NCI-H128 (cell line): ENCODE measurements at regions not wholly inside any gene's neighbourhood (a gene's known extent, or its start where the extent isn't known, plus 50 kb on each side); places are given as distances from the start of the nearest gene placed in this dataset.

Experiments
- DNase-seq: peaks from one replicate; lab custom pipeline; 2025; ENCODE audit not compliant: unreplicated experiment; lab: John Stamatoyannopoulos, UW

DNA sequence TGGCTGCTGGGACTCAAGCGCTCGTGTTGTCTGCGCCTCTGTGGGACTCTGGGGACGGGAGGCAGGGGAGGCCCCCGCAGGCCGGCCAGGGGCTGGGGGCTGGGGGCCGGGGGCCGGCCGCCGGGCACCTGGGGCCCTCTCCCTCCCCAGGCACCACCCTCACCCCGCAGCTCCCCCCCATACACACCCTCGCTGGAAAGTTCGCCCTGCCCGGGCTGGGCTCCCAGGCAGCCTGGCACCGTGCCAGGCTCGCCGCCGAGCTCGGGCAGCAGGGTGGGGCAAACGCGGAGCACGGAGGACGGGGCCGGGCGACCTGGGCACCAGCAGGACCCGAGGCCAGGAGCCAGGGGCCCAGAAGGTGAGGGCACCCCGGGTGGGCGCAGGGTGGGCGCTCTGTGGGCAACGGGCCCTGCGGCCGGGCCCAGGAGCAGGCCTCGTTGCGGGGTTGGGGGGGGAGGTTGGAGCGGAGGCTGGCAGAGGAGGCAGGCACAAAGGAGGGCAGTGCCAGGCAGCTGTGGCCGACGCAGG, 76.7 kb upstream of the WNT7B start:
- DNase-seq: peak; percentile 46

DNA sequence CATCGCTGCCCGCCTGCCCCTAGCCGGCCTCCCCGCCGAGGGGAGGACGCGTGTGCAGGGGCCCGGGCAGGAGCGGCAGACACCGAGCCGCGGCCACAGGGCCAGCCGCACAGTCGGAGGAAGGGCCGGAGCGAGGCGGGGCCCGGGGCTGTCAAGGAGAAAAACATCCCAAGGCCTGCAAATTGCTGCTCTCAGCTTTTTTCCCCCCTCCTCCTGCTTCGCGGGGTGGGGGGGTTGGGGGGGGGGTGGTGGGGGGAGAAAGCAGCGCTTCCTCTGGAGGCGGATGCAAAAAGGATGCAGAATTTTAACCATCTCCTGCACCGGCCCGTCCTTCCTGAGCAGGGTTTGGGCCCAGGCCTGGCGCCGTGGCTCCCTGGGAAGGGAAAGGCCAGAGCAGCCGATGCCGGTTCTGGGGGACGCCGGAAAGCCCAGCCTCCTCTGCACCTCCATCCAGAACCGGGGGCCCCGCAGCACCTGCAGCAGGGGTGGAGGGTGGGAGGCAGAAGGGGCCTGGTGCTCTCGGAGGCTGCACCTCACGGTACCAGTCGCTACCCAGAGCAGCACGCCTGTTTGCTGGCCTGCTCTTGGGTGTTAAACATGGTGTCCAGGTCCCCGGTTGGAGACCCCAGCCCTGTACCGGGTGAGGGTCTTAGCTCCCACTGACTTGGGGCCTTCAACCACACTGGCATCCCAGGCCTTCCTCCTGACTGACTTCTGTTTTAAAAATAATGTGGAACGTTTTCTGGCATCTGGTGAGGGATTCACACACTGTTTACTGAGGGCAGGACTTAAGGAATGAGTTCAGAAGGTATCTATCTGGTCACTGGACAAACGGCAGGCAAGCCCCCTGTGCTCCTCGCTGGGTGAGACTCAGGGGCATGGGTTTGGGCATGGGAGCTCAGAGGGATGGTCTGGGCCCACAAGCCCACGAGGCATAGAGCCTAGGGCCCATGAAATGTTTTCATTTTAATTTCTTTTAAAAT, 77.4 kb upstream of the WNT7B start:
- DNase-seq: no peak

DNA sequence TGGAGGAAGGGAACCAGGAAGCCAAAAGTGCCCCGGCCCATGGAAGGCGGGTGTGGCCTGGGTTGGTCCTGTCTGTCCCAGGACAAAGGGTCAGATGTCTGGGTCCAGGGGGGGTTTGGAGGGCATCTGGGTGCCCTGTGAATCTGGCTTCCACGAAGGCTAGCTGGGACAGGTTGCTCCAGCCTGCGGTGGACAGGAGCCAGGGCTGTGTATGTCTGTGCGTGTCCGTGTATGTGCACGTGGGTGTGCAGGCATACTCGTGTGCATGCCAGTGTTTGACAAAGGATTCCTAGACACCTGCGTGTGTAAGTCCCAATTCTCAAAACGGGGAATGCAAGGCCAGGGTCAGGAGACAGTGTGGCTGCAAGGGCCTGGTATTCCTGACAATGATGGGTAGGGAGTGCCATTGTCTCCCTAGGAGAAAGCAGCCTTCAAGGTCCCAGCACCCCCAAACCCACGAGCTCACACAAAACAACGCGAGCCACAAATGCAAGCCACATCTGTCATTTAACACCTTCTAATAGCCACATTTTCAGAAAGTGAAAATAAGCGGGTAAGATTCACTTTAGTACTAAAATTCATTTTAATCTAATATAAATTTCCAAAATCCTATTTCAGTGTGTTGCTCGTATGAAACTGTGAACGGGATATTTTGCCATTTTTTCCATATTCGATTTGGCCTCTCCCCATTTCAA, 78.4 kb upstream of the WNT7B start:
- no peak for DNase-seq

DNA sequence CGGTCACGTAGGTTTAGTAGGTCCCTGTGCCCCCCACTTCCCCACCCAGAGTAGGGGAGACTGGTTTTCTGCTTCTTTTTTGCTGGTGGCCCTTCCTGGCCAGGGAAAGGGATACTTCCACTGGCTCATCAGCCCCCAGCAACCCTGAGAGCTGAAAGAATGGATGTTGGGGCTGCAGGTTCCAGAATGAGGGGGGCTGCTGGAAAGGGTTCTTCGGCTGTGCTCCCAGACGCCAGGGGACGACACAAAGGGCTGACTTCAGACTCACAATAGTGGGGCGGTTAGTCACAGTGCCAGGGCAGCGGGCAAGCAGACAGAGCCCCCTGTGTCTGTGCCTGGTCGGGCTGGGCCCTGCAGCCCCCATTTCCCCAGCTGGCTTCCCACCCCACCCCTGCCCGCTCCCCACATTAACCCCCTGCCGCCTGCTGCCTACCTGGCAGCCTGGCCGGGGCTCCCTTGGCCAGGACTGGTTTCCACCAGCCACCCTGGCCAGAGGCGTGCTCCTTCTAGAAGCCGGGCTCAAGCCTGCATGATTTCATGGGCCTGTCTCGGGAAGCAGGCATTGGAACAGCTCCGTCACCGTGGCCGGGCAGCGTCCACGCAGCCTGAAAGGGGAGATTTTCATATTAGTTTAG, 79.1 kb upstream of the WNT7B start:
- no peak for DNase-seq

DNA sequence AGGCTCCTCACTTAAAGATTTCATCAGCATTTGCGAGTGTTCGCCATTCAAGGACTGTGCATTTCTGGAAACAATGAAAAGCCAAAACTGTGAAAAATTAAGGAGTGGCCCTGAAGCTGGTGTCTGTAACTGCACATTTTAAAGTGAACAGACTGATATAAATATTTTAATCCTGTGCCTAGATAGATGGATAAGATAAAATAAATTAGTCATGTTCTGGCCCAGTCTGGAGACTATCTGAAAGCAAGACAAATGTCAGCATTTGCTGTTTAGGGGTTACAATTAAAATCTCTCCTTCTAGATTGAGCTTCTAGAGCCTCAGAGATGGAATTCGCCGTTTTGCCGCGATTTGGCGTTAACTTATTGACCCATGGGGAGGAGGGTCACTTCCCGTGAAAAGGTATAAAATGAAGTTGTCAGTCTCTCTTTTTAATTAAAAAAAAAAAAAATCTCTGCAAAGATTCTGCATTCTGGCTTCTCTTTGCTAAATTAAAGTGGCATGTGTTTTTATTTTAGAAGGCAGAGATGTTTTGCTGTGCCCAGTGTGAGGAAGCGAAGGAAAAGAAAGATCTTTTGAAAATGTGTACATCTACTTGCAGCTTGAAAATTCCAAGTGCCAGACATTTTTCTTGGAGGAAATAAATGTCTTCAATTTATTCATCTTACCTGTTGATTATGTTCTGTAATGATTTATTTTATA, 79.7 kb upstream of the WNT7B start:
- no peak for DNase-seq

DNA sequence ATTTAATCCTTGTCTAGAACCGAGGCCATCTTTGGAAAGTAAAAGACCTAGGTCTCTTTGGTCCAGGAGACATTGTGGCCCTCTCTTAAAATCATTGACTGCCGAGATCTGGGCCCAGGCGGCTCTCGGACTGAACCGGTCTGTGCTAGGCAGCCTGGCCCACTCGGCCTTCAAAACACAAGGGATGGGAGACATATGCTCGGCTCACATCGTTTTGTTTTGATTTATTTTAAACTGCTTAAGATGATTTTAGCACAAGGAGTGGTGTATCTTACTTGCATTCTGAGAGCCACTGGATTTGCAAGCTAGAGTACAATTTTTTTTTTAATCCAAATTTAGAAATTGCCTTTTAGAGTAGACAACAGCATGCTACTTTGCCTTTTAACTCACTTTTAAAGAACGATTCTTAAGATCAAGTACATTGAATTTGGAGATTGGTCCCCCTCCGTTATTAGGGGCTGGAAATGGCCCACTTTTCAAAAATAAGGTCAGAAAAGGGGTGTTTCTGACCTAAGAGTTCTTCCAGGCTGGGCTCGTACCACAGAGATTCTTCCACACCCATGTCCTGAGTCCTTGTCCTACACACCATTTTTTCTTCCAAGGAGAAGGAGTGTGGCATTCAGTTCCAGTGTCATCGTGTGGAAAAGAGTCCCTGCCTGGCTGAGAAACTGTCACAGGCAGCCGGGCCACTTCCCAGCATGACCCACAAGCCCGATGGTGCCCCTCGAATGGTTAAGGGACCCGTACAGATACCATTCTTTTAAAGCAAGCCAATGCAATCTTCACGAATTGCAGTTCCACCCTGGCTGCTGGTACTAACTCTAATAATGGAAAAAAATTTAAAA, 80.5 kb upstream of the WNT7B start:
- no peak for DNase-seq

DNA sequence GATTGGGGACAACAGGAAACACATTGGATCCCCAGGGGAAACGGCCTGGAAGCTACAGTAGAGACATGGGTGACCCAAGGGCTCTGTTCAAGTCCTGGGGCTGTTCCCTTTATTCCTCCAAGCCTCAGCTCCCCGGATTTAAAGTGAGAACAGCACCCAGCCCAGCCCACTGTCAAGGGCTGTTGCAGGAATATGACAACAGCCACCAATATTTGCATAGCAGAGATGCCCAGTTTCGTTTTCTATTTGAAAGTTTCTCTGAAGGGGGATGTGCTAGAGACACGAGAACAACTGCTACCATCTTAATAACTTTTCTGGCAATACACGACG, 81.1 kb upstream of the WNT7B start:
- peak; percentile 49 for DNase-seq

DNA sequence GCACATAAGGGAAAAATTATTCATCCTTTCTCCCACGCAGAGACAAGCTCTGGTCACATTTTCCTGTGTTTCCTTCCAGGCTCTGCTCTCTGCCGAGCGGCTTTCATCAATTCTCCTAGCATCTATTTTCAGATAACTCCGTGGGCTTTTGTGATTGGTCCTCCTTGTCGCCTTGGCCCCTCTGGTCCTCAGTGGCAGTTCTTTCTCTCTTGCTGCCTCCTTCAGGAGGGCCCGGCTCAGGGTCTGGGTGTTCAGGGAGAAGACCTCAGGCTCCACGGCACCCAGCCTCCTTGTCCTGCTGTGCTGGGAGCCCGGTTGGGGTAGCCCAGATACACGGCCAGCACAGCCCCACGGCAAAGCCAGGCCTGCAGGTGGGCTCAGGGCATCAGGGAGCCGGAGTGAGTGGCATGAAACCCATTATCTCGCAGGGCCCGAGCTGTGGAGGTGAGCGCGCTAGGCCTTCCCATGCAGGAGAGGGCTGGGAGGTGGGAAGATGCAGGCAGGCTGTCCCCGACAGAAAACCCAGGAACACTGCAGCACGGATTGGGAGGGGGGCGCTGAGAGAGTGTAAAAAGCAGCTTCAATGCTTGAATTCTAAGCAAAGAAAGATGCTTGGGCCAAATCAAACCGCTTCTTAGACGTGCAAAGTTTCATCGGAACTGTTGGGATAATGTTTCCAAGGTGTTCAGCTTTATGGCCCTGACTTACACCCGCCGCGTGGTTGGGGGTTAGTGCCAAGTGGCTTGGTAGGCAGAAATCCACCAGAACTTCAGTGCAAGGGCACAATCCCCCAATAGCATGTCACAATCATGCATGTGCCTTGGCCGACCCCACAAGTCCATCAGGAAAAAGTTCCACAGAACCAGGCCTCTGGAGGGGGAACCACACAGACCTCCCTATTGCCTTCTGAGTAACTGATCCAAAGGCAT, 81.9 kb upstream of the WNT7B start:
- no peak for DNase-seq

DNA sequence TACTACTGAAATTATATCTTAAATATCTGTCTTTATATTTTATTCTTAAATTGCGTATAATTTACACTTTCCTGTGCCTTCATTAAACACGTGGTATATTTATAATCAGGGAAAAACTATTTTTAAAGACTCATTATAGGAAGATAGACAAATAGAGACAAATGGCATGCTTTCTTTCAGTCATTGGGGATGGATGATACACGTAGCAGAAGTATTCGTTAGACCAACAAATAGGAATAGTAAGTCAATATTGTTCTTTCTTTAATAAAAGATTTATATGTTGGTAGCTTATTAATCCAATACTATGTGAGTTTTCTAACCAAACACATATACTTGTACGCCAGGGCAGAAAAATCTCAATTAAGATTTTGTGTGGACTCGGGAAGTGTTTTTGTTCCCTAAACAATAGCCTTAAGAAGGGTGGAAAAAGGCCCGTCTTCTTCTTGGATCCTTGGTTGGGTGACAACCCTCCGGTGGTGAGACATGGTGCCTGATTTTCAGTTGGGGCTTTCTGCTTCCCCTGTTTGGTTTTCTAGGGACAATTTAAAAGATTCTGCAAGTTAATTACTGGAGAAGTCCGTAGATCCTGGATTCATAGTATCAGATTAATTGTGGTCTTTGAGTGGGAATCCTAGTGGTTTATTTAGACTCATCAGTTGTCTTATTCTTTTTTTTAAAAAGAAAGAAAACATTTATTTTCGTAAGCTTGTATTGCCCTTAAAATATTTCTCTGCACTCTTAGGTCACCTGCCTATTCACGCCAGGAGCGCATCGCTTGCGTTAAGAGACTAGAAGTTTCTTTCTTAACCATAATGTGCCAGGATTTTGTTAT, 83.5 kb upstream of the WNT7B start:
- DNase-seq: no peak

DNA sequence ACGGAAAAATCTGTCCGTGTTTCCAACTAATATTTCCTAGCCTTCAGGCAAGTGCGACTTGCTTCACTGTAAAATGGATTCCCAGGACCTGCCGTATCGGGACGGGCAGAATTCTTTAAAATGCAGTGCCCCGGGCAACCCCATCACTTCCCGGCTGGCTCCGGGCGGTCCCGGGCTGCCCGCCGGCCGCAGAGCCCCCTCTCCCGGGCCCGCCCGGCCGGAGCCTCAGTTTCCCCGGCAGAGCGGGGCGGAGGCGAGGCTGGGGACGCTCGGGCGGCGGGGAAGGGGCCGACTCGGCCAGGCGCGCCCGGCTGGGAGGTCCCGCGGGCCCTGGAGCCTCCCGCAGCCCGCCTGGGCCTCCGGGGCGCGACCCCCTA, 84.2 kb upstream of the WNT7B start:
- no peak for DNase-seq

DNA sequence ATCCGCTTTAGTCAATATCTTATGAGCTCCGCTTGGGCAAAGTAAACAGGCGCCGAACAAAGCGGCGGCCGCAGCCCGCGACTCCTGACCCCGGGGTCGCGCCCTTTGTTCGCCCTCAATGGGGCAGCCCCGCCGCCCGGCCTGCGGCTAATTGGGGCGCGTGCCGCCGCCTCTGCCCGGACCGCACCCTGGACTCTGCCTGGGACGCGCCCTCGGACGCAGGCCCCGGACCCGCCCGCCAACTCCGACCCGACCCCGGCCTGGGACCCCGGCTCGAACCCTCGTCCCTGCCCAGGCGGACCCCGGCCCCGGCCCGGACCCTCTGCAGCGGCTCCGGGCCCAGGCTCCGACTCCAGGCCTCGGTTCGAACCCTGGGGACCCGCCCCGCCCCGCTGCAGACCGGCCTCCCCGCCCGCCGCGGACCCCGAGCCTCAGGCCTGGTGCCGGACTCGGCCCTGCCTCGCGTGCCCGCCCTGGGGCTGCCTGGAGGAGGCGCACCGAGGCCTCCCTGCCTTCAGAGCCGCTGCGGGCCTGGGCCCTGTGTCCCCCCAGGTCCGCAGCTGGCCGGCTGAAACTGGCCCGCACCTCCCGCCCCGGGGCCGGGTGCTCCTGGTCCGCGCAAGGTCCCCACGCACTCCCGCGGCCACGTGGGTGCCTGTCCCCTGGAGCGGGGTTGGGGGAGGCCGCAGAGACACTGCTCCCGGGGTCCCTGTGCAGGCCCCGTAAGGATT, 84.7 kb upstream of the WNT7B start:
- DNase-seq: no peak

DNA sequence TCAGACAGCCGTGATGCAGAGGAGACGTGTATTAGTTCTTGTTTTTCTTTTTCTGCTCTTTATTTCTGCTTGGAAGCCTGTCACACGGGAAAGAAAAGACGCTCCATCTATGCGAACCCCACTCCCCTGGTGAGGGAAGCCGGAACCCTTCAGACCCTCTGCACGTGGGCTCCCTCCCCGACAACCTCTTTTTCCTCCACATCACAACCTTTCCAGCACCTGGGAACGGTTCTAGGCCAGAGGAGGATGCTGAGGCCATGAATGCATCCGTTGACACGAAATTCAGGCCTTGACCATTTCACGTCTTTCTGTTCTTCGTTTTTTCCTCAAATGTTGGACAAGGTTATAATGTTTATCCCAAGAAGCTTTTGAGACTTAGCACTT, 85.3 kb upstream of the WNT7B start:
- no peak for DNase-seq

DNA sequence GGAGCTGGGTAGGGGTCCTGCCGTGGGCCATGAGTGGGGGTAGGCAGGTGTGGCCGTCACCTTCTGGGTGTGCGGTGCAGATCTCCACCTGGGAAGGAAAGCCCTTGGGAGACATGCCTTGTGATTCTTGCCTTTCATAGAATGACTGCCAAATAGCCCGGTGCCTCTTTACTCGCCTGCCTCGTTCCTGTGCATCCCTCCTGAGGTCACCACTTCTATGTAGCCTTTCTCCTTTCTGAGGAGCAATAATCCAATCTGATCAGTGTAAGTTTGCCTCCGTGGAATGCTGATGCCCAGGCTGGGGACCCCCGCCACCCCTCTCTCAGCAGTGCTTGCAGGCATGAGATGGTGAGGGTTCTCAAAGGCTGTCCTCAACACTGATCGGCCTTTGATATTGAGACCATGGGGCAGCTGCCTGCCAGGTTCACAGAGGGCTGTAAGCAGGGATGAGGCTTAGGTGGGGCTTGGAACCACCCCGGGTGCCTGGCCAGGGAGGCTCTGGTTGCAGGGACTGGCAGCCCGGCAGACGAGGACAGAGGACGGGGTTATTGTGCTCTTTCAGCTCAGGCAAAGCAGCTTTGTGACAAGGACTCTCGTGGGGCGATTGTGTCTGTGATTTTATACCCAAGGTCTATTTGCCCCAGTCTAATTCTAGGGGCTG, 86.1 kb upstream of the WNT7B start:
- DNase-seq: no peak

DNA sequence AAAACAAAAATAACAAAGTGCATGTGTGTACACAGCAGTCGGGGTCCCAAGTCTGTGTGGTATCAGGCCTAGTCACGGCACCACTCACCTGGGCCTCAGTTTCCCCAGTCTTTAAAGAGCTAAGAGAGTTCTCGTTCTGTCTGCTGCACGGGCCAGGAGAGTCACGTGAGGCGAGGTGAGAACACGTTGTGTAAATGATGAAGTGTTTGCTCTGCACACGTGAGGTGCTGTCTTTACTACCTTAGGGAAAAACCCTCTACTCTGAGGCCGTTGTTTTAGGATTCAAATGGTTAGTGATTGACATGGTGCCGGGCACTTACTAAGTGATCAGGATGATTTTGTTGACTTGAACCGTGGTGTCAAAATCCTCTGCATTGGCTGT, 86.5 kb upstream of the PPARA start:
- DNase-seq: peak; percentile 53

DNA sequence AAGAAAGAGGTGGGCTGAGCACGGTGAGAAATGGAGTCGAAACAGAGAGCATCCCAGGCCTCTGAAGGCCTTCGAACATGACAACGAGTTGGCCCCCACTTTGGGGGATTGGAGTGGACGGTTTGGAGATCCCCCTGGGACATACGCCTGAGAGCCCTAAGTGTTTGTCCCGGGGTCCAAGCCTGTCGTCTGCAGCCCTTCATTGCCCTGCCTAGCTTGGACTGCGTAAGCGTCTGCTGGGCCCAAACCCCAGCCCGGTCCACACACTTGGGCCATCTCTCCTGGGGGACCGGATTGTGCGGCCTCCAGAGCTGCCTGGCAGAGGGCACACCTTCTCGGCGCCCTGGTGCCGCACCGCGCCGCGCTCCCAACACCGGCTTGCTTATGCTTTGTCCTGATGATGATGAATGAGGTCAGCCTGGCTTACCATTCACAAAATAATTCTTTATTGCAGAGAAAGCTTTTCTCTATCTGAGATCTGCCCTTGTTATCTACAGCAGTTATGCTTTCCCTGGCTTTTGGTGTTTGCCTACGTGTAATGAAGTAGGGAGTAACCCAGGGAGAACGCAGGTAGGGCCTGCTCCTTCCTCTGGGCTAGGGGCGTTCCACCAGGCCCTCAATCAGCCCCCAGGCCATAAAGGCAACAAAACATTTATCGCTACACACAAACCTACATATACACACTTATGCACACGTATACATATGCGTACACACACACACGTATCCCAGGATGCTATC, 85.9 kb upstream of the PPARA start:
- no peak for DNase-seq

DNA sequence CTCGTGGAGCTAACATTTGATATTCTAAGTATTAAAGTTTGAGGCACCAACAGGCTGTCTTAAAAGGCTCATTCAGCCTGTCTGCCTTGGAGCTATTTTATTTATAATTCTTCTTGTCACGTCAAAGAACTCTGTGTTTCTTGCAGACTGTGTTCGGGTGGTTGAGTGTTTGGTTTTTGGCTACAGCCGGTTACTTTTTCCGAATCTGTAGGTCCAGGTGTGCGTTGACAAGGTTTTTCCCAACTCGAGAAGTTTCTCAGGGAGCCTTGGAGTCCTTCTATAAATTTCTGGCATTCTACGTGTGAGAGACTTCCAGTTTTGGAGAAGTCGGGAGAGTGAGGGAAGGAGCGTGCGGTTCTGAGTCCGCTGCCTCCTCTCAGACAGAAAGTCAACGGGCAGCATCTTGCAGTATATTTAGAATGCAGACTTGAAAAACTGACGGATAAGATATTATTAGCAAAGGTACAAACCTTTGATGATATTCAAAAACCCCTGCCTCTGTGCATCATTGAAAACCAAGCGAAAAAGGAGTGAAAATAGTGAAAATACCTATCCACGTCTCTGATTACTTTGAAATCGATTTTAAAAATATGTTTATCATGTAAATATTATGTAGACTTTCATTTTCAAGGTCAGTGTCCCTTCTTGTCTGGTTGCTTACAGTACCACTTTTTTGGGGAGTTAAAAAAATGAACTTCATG, 85.2 kb upstream of the PPARA start:
- no peak for DNase-seq
